Naive B cell (primary cell): ENCODE measurements at regions not wholly inside any gene's neighbourhood (a gene's known extent, or its start where the extent isn't known, plus 50 kb on each side); places are given as distances from the start of the nearest gene placed in this dataset.
A peak's percentile ranks its signal among the peaks of the same experiment; 100 is the strongest.

ENCODE experiments used
- ATAC-seq, 2 donors: fragments of 150-1000 bp; cut with Tn5 transposase; 2 replicates each; pipeline ENCODE4 v1.10.0; 2021; ENCODE audit warnings: low read depth in 2 of 2, mild to moderate bottlenecking in 2 of 2, moderate library complexity in 2 of 2
- DNase-seq: peaks from one replicate; pipeline ENCODE4 v3.0.0; 2022
- H3K27ac Mint-ChIP-seq, 6 donors: one replicate each; pipeline ENCODE4 v1.8.0; 2020 to 2022; ENCODE audit warnings: mild to moderate bottlenecking in 6 of 6, mixed read lengths in 6 of 6, moderate library complexity in 5 of 6, inconsistent platforms in 2 of 6
- H3K27me3 Mint-ChIP-seq, 3 donors: one replicate each; pipeline ENCODE4 v1.8.0; 2021 to 2022; ENCODE audit warnings: mixed read lengths in 3 of 3, mild to moderate bottlenecking in 1 of 3
- H3K36me3 Mint-ChIP-seq, 2 donors: one replicate each; pipeline ENCODE4 v1.8.0; 2020 to 2022; ENCODE audit warnings: mixed read lengths in 2 of 2, inconsistent platforms in 1 of 2, mild to moderate bottlenecking in 1 of 2
- H3K4me1 Mint-ChIP-seq, 3 donors: one replicate each; pipeline ENCODE4 v1.8.0; 2020 to 2022; ENCODE audit warnings: mixed read lengths in 3 of 3, inconsistent platforms in 1 of 3, mild to moderate bottlenecking in 1 of 3, moderate library complexity in 1 of 3
- H3K4me3 Mint-ChIP-seq, 8 donors: one replicate each; pipeline ENCODE4 v1.8.0; 2020 to 2022; ENCODE audit warnings: mild to moderate bottlenecking in 8 of 8, mixed read lengths in 8 of 8, moderate library complexity in 8 of 8, inconsistent platforms in 2 of 8
- H3K9me3 Mint-ChIP-seq, 7 donors: one replicate each; pipeline ENCODE4 v1.8.0; 2020 to 2022; ENCODE audit warnings: mixed read lengths in 7 of 7, mild to moderate bottlenecking in 5 of 7, inconsistent platforms in 2 of 7, moderate library complexity in 1 of 7

DNA sequence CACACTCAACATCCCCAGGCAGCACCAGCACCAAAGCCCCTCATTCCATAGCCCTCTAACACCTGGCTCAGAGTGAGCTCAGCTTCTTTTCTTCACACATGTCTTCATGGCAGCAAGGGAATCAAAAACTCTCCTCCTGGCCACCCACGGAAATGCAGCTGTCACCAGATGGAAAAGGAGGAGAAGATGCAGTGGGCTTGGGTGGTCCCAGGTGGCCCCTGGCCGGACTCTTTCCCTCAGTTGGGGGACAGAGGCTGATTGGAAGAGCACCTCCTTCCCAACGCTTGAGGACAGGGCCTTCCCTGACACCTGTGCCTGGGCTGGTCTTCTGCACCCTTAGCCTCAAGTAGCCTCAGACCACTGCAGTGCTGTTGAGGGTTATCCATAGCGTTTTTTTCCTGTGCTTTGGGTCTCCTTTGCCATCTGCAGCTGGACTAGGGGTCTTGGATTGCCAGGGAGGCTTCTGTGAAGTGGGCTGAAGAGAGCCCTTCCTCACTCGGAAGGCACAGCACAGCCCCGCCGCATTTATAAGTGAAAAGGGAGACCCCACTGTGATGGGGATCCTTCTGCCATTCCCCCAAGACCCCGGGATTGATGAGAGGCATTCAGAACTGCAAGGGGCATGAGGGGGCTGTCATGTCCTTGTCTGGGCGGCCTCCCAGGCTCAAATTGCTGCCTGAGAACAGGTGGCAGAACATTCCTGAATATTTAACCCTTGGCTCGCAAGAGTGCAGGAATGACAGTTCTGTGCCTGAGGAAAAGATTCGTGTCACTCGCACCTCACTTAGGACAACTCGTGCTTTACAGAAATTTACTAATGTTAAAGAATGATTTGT is 200.0 kb downstream of the AUH start:
- DNase-seq, result no peak
- no peaks in the 10 kb centered on the region for H3K36me3 Mint-ChIP-seq
- no peaks in the 10 kb centered on the region for H3K27me3 Mint-ChIP-seq
- H3K4me1 Mint-ChIP-seq, result peaks cover 32 to 34% (median 34%) of the 10 kb centered on the region in 3 donors
- H3K4me3 Mint-ChIP-seq, result peak overlapping the region in 3 of 8 donors; percentile 26 to 68 (median 63)
- no peak for ATAC-seq
- peak overlapping the region in 1 of 6 donors; percentile 43 for H3K27ac Mint-ChIP-seq
- no peaks in the 10 kb centered on the region for H3K9me3 Mint-ChIP-seq

DNA sequence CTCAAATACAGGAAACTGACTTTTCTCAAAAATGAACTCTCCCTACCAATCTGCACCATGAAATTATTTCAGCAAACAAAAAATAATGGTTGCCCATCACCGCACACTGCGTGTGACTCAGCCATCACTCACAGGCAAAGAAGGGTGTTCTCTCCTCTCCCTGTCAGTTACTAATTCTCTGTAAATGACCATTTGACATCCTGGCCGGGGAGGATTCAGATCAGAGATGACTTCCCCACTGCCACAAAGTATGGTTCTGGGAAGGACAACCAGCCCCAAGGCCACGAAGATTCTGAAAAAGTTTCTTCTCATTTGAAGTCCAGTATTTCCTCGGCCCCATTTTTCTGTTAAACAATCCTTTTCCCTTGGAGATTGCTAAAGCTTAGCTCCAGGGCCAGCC is 199.4 kb downstream of the AUH start:
- peaks cover 32 to 34% (median 34%) of the 10 kb centered on the region in 3 donors for H3K4me1 Mint-ChIP-seq
- ATAC-seq, result no peak
- H3K27me3 Mint-ChIP-seq, result no peaks in the 10 kb centered on the region
- H3K36me3 Mint-ChIP-seq, result no peaks in the 10 kb centered on the region
- peak overlapping the region in 6 of 8 donors; percentile 1 to 87 (median 66) for H3K4me3 Mint-ChIP-seq
- H3K27ac Mint-ChIP-seq, result peak overlapping the region in 5 of 6 donors; percentile 26 to 77 (median 73)
- DNase-seq, result no peak
- H3K9me3 Mint-ChIP-seq, result no peaks in the 10 kb centered on the region

DNA sequence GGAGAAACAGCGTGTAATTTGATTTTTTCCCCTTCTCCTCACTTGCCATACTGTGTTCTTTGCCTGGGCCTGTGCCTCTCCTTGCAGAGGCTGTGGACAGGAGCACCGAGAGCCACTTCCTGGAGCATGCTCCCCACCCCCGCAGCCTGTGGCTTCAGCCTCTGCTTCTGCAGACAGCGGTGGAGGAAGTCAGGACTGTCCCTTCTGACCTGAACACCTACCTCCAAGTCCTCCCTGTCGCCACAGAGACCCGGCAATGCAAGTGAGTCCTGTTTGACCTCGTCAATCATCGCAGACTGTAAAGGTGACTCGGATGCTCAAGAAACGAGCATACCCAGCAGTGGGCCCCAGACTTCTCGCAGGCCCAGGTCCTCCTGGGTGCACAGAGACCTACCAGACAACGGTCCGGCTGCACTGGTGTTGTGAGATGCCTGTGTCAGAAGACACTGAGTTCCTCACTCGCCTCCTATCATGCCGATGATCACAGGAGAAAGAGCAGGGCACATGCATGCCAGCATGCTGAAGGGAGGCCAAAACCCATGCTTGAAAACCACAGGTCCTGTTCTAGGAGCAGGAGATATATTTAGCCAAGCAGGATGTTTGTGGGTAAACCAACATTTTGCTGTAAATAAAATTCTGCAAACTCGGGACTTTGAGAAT is 198.8 kb downstream of the AUH start:
- no peaks in the 10 kb centered on the region for H3K36me3 Mint-ChIP-seq
- H3K27ac Mint-ChIP-seq, result peak overlapping the region; percentile 13 to 73 (median 34)
- peaks cover 32 to 34% (median 34%) of the 10 kb centered on the region in 3 donors for H3K4me1 Mint-ChIP-seq
- H3K4me3 Mint-ChIP-seq, result peak overlapping the region in 7 of 8 donors; percentile 1 to 87 (median 64)
- DNase-seq, result no peak
- no peaks in the 10 kb centered on the region for H3K9me3 Mint-ChIP-seq
- no peaks in the 10 kb centered on the region for H3K27me3 Mint-ChIP-seq
- ATAC-seq, result no peak

DNA sequence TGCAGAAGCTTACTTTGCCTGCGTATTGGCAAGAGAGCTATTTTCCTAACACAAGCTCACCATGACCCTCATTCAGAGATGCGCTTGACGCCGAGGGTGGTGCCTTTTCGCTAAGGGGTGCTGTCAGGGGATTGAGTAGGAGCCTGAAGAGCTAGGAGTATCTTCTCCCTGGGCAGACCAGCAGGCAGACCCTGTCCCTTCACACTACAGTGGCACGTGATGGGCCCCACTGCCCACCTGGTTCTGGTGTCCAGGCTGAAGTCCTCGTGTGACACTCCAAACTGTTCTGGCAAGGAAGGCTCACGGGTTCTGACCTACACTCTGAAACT is 198.3 kb downstream of the AUH start:
- Mint-ChIP-seq H3K9me3 (no peaks in the 10 kb centered on the region), H3K27me3 (no peaks in the 10 kb centered on the region), H3K4me3 (peak overlapping the region in 5 of 8 donors; percentile 63 to 84 (median 73)), H3K36me3 (no peaks in the 10 kb centered on the region), H3K4me1 (peaks cover 32 to 34% (median 34%) of the 10 kb centered on the region in 3 donors), H3K27ac (peak overlapping the region in 4 of 6 donors; percentile 13 to 81 (median 77))
- no peak for ATAC-seq
- DNase-seq, result no peak

DNA sequence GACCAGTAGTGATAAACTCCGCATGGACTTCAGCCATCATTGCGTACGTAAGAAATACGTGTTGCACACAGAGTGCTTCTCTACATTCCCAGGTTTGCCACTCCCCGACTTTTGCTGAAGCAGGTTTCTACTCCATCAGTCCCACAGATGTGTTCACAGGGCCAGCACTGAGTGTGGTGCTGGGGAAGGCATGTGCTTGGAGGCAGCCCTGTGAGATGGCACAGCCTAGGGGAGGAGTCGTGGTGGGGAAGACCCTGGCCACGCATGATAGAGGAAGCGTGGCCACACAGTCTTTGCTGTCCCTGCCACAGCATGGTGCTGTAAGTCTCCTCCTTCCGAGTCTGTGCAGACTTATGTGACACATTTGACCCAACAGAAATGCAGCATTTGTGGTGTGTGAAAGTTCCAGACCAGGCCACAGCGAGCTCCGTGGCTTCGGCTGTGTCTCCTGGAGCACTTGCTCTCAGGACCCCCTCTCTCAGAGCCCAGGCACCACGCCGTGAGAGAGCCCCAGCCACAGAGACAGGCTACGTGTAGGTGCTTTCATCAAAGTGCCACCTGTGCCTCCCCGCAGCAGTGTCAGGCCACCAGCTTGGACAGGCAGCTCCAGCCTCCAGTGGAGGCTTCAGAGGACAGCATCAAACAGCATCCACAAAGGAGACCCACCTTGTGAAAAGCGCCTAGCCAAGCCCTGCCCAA is 197.8 kb downstream of the AUH start:
- H3K4me1 Mint-ChIP-seq, result peaks cover 32 to 34% (median 34%) of the 10 kb centered on the region in 3 donors
- H3K27ac Mint-ChIP-seq, result peak overlapping the region in 5 of 6 donors; percentile 73 to 84 (median 81)
- no peaks in the 10 kb centered on the region for H3K9me3 Mint-ChIP-seq
- peak; percentile 62 for DNase-seq
- no peaks in the 10 kb centered on the region for H3K27me3 Mint-ChIP-seq
- peak overlapping the region in 7 of 8 donors; percentile 20 to 84 (median 64) for H3K4me3 Mint-ChIP-seq
- no peaks in the 10 kb centered on the region for H3K36me3 Mint-ChIP-seq
- peak; percentile 99 for ATAC-seq
